SK-N-SH treated with all-trans-retinoic acid at 6 μM for 48 hours (cell line): ENCODE measurements at regions not wholly inside any gene's neighbourhood (a gene's known extent, or its start where the extent isn't known, plus 50 kb on each side); places are given as distances from the start of the nearest gene placed in this dataset.

Source experiments
- GLIS3 ChIP-seq: fragments of 250-450 bp; sonication (Bioruptor Pico); IDR thresholded peaks from 2 replicates; pipeline ENCODE4 v1.5.0; 2020; ENCODE audit warnings: mild to moderate bottlenecking, moderate library complexity
- OSR1 ChIP-seq: fragments of 250-450 bp; sonication (Bioruptor Pico); IDR thresholded peaks from 2 replicates; pipeline ENCODE4 v1.8.0; 2022; ENCODE audit warnings: moderate library complexity, mild to moderate bottlenecking, inconsistent platforms
- RARB ChIP-seq: fragments of 250-450 bp; sonication (Bioruptor Pico); IDR thresholded peaks from 2 replicates; pipeline ENCODE4 v1.8.0; 2021; ENCODE audit warnings: mild to moderate bottlenecking, moderate library complexity
- ZFP3 ChIP-seq: fragments of 250-450 bp; sonication (Bioruptor Pico); IDR thresholded peaks from 2 replicates; pipeline ENCODE4 v1.5.0; 2020; ENCODE audit warnings: mild to moderate bottlenecking, moderate library complexity
- ZNF565 ChIP-seq: fragments of 450-650 bp; formaldehyde crosslinking; conservative IDR thresholded peaks from 2 replicates; pipeline ENCODE4 v1.5.0; 2020; ENCODE audit warnings: low read depth, mild to moderate bottlenecking, moderate library complexity
- TF ChIP-seq, protein P1 (sequence below): fragments of 250-450 bp; sonication (Bioruptor Pico); IDR thresholded peaks from 2 replicates; pipeline ENCODE4 v1.8.0; 2020; ENCODE audit warnings: mild to moderate bottlenecking, moderate library complexity, borderline replicate concordance
- TF ChIP-seq, protein P2 (sequence below): fragments of 250-450 bp; sonication (Bioruptor Pico); IDR thresholded peaks from 2 replicates; pipeline ENCODE4 v1.5.1; 2020; ENCODE audit warnings: low read depth, mild to moderate bottlenecking, moderate library complexity
- TF ChIP-seq, protein P3 (sequence below): fragments of 250-450 bp; sonication (Bioruptor Pico); IDR thresholded peaks from 2 replicates; pipeline ENCODE4 v1.8.0; 2021; ENCODE audit warnings: low read depth, mild to moderate bottlenecking, moderate library complexity, borderline replicate concordance

DNA sequence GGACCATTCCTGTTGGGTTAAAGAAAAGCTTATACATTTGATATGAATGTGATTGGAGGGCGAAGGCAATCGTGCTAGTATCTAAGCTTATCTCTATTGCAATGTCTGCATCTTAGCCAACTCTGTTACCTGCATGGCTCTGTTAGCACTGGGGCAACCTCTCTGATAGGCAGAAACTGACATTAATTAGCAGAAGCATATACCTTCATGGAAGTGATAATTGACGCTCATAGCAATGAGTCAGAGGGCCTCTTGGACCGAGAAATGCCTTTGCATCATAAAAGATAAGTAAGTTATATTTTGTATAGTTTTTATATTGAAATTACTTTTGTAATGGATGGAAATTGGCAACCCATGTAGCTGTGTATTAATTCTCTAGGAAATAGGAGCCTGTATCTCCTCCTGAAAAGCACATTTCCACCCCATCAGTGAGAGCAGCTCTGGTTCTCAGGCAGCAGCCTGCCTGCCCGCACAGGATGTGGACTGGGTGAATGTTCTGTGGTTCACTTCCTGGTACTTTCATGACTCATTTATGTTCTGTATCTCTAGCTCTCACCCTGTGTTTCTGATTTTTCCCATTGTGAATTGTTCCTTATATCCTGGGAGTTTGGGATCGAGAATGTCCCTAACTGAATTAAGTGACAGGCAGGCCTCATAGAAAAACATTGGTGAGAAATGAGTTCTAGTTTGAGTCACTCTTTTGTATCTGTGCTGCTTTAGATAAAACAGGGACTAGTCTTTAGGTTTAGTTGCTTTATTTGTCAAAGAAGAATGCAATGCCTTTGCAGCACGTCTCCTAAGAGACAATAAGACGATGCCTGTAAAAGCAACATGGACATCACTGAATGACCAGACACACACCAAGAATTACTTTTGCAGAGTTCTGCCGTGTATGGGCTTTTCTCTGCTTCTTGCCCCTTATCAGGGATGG lies 344.9 kb downstream of the DCDC2C start:
- TF ChIP-seq, protein P1, sequence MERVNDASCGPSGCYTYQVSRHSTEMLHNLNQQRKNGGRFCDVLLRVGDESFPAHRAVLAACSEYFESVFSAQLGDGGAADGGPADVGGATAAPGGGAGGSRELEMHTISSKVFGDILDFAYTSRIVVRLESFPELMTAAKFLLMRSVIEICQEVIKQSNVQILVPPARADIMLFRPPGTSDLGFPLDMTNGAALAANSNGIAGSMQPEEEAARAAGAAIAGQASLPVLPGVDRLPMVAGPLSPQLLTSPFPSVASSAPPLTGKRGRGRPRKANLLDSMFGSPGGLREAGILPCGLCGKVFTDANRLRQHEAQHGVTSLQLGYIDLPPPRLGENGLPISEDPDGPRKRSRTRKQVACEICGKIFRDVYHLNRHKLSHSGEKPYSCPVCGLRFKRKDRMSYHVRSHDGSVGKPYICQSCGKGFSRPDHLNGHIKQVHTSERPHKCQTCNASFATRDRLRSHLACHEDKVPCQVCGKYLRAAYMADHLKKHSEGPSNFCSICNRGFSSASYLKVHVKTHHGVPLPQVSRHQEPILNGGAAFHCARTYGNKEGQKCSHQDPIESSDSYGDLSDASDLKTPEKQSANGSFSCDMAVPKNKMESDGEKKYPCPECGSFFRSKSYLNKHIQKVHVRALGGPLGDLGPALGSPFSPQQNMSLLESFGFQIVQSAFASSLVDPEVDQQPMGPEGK (CRISPR knock-in tag) = no peak
- no peak for TF ChIP-seq RARB (CRISPR knock-in tag)
- no peak for TF ChIP-seq GLIS3
- TF ChIP-seq, protein P2, sequence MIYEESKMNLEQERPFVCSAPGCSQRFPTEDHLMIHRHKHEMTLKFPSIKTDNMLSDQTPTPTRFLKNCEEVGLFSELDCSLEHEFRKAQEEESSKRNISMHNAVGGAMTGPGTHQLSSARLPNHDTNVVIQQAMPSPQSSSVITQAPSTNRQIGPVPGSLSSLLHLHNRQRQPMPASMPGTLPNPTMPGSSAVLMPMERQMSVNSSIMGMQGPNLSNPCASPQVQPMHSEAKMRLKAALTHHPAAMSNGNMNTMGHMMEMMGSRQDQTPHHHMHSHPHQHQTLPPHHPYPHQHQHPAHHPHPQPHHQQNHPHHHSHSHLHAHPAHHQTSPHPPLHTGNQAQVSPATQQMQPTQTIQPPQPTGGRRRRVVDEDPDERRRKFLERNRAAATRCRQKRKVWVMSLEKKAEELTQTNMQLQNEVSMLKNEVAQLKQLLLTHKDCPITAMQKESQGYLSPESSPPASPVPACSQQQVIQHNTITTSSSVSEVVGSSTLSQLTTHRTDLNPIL (CRISPR knock-in tag) = no peak
- TF ChIP-seq ZFP3 (CRISPR knock-in tag) = no peak
- TF ChIP-seq ZNF565 (CRISPR knock-in tag) = no peak
- TF ChIP-seq, protein P3, sequence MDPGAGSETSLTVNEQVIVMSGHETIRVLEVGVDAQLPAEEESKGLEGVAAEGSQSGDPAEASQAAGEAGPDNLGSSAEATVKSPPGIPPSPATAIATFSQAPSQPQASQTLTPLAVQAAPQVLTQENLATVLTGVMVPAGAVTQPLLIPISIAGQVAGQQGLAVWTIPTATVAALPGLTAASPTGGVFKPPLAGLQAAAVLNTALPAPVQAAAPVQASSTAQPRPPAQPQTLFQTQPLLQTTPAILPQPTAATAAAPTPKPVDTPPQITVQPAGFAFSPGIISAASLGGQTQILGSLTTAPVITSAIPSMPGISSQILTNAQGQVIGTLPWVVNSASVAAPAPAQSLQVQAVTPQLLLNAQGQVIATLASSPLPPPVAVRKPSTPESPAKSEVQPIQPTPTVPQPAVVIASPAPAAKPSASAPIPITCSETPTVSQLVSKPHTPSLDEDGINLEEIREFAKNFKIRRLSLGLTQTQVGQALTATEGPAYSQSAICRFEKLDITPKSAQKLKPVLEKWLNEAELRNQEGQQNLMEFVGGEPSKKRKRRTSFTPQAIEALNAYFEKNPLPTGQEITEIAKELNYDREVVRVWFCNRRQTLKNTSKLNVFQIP (CRISPR knock-in tag) = no peak
- no peak for TF ChIP-seq OSR1 (CRISPR knock-in tag)
